Astrocyte (in vitro differentiated cells and primary cell): ENCODE measurements at regions not wholly inside any gene's neighbourhood (a gene's known extent, or its start where the extent isn't known, plus 50 kb on each side); places are given as distances from the start of the nearest gene placed in this dataset.

ENCODE experiments used
- DNase-seq: peaks from one replicate; pipeline ENCODE4 v3.0.0-alpha.2; 2010; ENCODE audit warnings: low read depth
- FAIRE-seq: peaks from 2 replicates; lab custom pipeline; 2011; peaks lifted over from hg19 to GRCh38; lab: Jason Lieb, UNC
- H2AFZ ChIP-seq: 2 replicates; pipeline ENCODE4 v1.6.0; 2012; ENCODE audit warnings: low read depth, low read length, inconsistent platforms
- H3K27ac ChIP-seq: 2 replicates; pipeline ENCODE4 v1.5.1; 2011; ENCODE audit warnings: low read depth, low read length, inconsistent platforms
- H3K27me3 ChIP-seq: 2 replicates; pipeline ENCODE4 v1.6.0; 2011; ENCODE audit warnings: low read length, inconsistent platforms; ENCODE audit not compliant: insufficient read depth
- H3K36me3 ChIP-seq: 2 replicates; pipeline ENCODE4 v1.5.1; 2011; ENCODE audit warnings: low read length, inconsistent platforms; ENCODE audit not compliant: insufficient read depth
- H3K4me1 ChIP-seq: 2 replicates; pipeline ENCODE4 v1.5.1; 2011; ENCODE audit warnings: low read length, inconsistent platforms; ENCODE audit not compliant: insufficient read depth
- H3K4me2 ChIP-seq: 2 replicates; pipeline ENCODE4 v1.6.0; 2012; ENCODE audit warnings: low read length, inconsistent platforms
- H3K4me3 ChIP-seq: 2 replicates; pipeline ENCODE4 v1.5.1; 2011; ENCODE audit warnings: low read depth, mild to moderate bottlenecking, low read length, inconsistent platforms; ENCODE audit not compliant: insufficient read depth
- H3K79me2 ChIP-seq: 2 replicates; pipeline ENCODE4 v1.6.0; 2012; ENCODE audit warnings: mild to moderate bottlenecking, low read length, inconsistent platforms; ENCODE audit not compliant: insufficient read depth
- H3K9ac ChIP-seq: 2 replicates; pipeline ENCODE4 v1.6.0; 2012; ENCODE audit warnings: mild to moderate bottlenecking, low read length, inconsistent platforms
- H3K9me3 ChIP-seq: 2 replicates; pipeline ENCODE4 v1.5.1; 2012; ENCODE audit warnings: low read depth, mild to moderate bottlenecking, low read length, inconsistent platforms; ENCODE audit not compliant: insufficient read depth
- H4K20me1 ChIP-seq: 2 replicates; pipeline ENCODE4 v1.6.0; 2012; ENCODE audit warnings: low read length, inconsistent platforms; ENCODE audit not compliant: insufficient read depth
- H3K27ac Mint-ChIP-seq: one replicate; pipeline ENCODE4 v1.8.0; 2021; ENCODE audit warnings: mild to moderate bottlenecking, mixed read lengths; ENCODE audit not compliant: unreplicated experiment
- H3K27me3 Mint-ChIP-seq: one replicate; pipeline ENCODE4 v1.8.0; 2021; ENCODE audit warnings: low read depth, mixed read lengths; ENCODE audit not compliant: unreplicated experiment
- H3K36me3 Mint-ChIP-seq: one replicate; pipeline ENCODE4 v1.8.0; 2021; ENCODE audit warnings: low read depth, mixed read lengths; ENCODE audit not compliant: unreplicated experiment
- H3K4me1 Mint-ChIP-seq: one replicate; pipeline ENCODE4 v1.8.0; 2021; ENCODE audit warnings: low read depth, mixed read lengths; ENCODE audit not compliant: unreplicated experiment
- H3K4me3 Mint-ChIP-seq: one replicate; pipeline ENCODE4 v1.8.0; 2021; ENCODE audit warnings: mild to moderate bottlenecking, moderate library complexity, mixed read lengths; ENCODE audit not compliant: unreplicated experiment
- H3K9me3 Mint-ChIP-seq: one replicate; pipeline ENCODE4 v1.8.0; 2021; ENCODE audit warnings: mild to moderate bottlenecking, mixed read lengths; ENCODE audit not compliant: unreplicated experiment
- CTCF ChIP-seq: IDR thresholded peaks from 2 replicates; pipeline ENCODE4 v1.5.1; 2011; ENCODE audit warnings: low read depth, mild to moderate bottlenecking, inconsistent platforms, low read length, moderate library complexity; ENCODE audit not compliant: insufficient read depth
- EZH2 ChIP-seq: IDR thresholded peaks from 2 replicates; pipeline ENCODE4 v1.6.1; 2012; ENCODE audit warnings: mild to moderate bottlenecking, low read length, inconsistent platforms; ENCODE audit not compliant: insufficient read depth

- no peaks in the 10 kb centered on the region for H3K9me3 Mint-ChIP-seq
- H3K79me2 ChIP-seq = no peaks in the 10 kb centered on the region
- H3K4me3 Mint-ChIP-seq = no peak overlapping the region
- TF ChIP-seq CTCF = no peak
- no peak for TF ChIP-seq EZH2
- no peaks in the 10 kb centered on the region for H4K20me1 ChIP-seq
- no peak overlapping the region for H3K9ac ChIP-seq
- no peak overlapping the region for H2AFZ ChIP-seq
- no peaks in the 10 kb centered on the region for H3K36me3 ChIP-seq
- H3K36me3 Mint-ChIP-seq = no peaks in the 10 kb centered on the region
- H3K9me3 ChIP-seq = no peaks in the 10 kb centered on the region
- DNase-seq (no peak), FAIRE-seq (no peak)
- H3K4me1 ChIP-seq = no peaks in the 10 kb centered on the region
- no peaks in the 10 kb centered on the region for H3K4me1 Mint-ChIP-seq
- H3K27ac ChIP-seq = no peak overlapping the region
- no peak overlapping the region for H3K27ac Mint-ChIP-seq
- no peaks in the 10 kb centered on the region for H3K27me3 ChIP-seq
- H3K4me2 ChIP-seq = no peak overlapping the region
- no peaks in the 10 kb centered on the region for H3K27me3 Mint-ChIP-seq
- no peak overlapping the region for H3K4me3 ChIP-seq
Observed at GRCh38 chr5:18850216-18850615, 1137.8 kb downstream of the CDH18 start.

DNA sequence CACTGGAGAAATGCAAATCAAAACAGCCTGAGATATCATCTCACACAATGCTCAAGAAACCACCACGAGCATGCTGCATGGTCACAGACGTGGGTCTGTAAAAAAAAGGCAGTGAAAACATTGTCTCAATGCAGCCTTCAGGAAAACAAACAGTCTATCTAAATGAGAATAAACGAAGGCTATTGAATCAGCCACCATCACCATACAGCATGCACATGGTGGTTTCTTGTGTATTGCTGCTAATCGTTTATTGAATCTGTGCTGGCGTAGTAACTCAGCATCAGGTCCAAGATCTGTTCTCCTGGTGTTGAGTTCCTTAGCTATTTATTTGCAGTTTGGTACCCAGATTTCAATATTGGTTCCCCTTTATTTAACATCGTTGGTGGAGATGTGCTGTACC lies 1115.0 kb downstream of the CDH18 start:
- DNase-seq (no peak), FAIRE-seq (no peak)
- no peaks in the 10 kb centered on the region for H3K79me2 ChIP-seq
- Mint-ChIP-seq H3K27me3 (no peaks in the 10 kb centered on the region), H3K36me3 (no peaks in the 10 kb centered on the region), H3K4me3 (no peak overlapping the region), H3K27ac (no peak overlapping the region), H3K9me3 (no peaks in the 10 kb centered on the region), H3K4me1 (no peaks in the 10 kb centered on the region)
- H3K9ac ChIP-seq = no peak overlapping the region
- no peaks in the 10 kb centered on the region for H3K9me3 ChIP-seq
- no peaks in the 10 kb centered on the region for H3K4me1 ChIP-seq
- H2AFZ ChIP-seq = no peak overlapping the region
- no peaks in the 10 kb centered on the region for H3K36me3 ChIP-seq
- no peak for TF ChIP-seq CTCF
- no peak for TF ChIP-seq EZH2
- no peaks in the 10 kb centered on the region for H3K27me3 ChIP-seq
- no peaks in the 10 kb centered on the region for H4K20me1 ChIP-seq
- no peak overlapping the region for H3K4me2 ChIP-seq
- no peak overlapping the region for H3K4me3 ChIP-seq
- no peak overlapping the region for H3K27ac ChIP-seq

GRCh38 chr5:18876565-18876964 lies 1111.4 kb downstream of the CDH18 start:
- TF ChIP-seq CTCF (no peak), EZH2 (no peak)
- no peak for FAIRE-seq
- Histone ChIP-seq H3K4me1 (no peaks in the 10 kb centered on the region), H3K4me3 (no peak overlapping the region), H3K27ac (no peak overlapping the region), H2AFZ (no peak overlapping the region), H3K36me3 (no peaks in the 10 kb centered on the region), H3K9ac (no peak overlapping the region), H3K27me3 (no peaks in the 10 kb centered on the region), H3K79me2 (no peaks in the 10 kb centered on the region), H3K4me2 (no peak overlapping the region), H3K9me3 (no peaks in the 10 kb centered on the region), H4K20me1 (no peaks in the 10 kb centered on the region)
- DNase-seq = no peak
- Mint-ChIP-seq H3K4me1 (no peaks in the 10 kb centered on the region), H3K4me3 (no peak overlapping the region), H3K27ac (no peak overlapping the region), H3K9me3 (no peaks in the 10 kb centered on the region), H3K27me3 (no peaks in the 10 kb centered on the region), H3K36me3 (no peaks in the 10 kb centered on the region)
